Stimulated activated naive B cell treated with anti-CD40 and anti-IgM and Interleukin-4, amounts not matched to agents 10 μg/mL and 1 μg/mL and 100 μg/mL, for 72 hours (primary cell): ENCODE measurements at regions not wholly inside any gene's neighbourhood (a gene's known extent, or its start where the extent isn't known, plus 50 kb on each side); places are given as distances from the start of the nearest gene placed in this dataset.

Experiments
- ATAC-seq, 2 donors: fragments of 150-1000 bp; cut with Tn5 transposase; replicated peaks; 2 replicates each; pipeline ENCODE4 v1.10.0; 2021; ENCODE audit warnings: moderate library complexity in 1 of 2
- DNase-seq: peaks from one replicate; pipeline ENCODE4 v3.0.0; 2021
- H3K27ac Mint-ChIP-seq: one replicate; pipeline ENCODE4 v1.8.0; 2022; ENCODE audit warnings: mild to moderate bottlenecking, mixed read lengths
- H3K27me3 Mint-ChIP-seq, 2 donors: one replicate each; pipeline ENCODE4 v1.8.0; 2022; ENCODE audit warnings: mixed read lengths in 2 of 2
- H3K36me3 Mint-ChIP-seq, 2 donors: one replicate each; pipeline ENCODE4 v1.8.0; 2022; ENCODE audit warnings: mixed read lengths in 2 of 2, mild to moderate bottlenecking in 1 of 2
- H3K4me1 Mint-ChIP-seq, 2 donors: one replicate each; pipeline ENCODE4 v1.8.0; 2022; ENCODE audit warnings: mixed read lengths in 2 of 2, mild to moderate bottlenecking in 1 of 2
- H3K4me3 Mint-ChIP-seq, 2 donors: one replicate each; pipeline ENCODE4 v1.8.0; 2022; ENCODE audit warnings: mild to moderate bottlenecking in 2 of 2, mixed read lengths in 2 of 2, moderate library complexity in 1 of 2
- H3K9me3 Mint-ChIP-seq, 2 donors: one replicate each; pipeline ENCODE4 v1.8.0; 2022; ENCODE audit warnings: mixed read lengths in 2 of 2, mild to moderate bottlenecking in 1 of 2

DNA sequence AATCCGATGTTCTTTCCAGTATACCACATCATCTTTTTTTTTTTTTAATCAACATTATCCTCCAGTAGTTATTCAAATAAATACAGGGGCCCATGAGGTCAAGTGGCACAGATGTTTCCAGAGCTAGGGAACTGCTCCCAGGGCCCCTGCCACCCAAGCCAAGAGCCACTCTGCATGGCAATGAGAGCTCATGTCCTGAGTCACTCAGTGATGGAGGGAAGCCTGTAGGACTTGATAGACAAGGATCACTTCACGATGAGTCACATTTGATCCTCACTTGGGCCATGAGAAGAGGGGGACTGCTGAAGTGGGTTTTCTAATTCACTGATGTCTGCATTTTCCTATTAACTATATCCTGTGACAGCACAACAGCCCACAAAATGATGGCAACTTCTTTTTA, 127.0 kb upstream of the PKDCC start:
- Mint-ChIP-seq H3K36me3 (peaks cover 0 to 2% of the 10 kb centered on the region in 2 donors), H3K27me3 (peaks cover 8 to 20% of the 10 kb centered on the region in 2 donors), H3K4me3 (no peak overlapping the region), H3K4me1 (no peaks in the 10 kb centered on the region), H3K9me3 (peaks cover 5 to 11% of the 10 kb centered on the region in 2 donors), H3K27ac (no peak overlapping the region)
- DNase-seq (no peak), ATAC-seq (no peak)

DNA sequence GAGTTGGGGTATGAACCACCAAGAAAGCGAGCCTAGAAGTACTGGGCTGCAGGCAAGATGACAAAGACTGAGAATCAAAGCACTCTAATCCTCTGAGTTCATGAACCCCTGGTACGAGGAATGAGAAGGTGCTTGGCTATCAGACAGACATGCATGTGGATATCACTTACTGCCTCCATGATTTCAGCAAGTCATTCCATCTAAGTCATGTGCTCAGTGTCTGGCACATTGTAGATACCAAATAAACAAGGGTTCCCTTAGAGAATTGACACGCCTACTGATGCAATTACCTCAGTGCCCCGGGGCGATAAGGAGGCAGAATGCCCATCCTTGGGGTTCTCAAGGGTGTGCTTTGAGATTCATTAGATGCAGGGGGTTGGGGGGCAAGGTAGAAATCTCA, 125.6 kb upstream of the PKDCC start:
- Mint-ChIP-seq H3K36me3 (peaks cover 2 to 6% of the 10 kb centered on the region in 2 donors), H3K27ac (no peak overlapping the region), H3K9me3 (peaks cover 5 to 16% of the 10 kb centered on the region in 2 donors), H3K4me1 (no peaks in the 10 kb centered on the region), H3K4me3 (no peak overlapping the region), H3K27me3 (peaks cover 5 to 13% of the 10 kb centered on the region in 2 donors)
- DNase-seq (no peak), ATAC-seq (no peak)

DNA sequence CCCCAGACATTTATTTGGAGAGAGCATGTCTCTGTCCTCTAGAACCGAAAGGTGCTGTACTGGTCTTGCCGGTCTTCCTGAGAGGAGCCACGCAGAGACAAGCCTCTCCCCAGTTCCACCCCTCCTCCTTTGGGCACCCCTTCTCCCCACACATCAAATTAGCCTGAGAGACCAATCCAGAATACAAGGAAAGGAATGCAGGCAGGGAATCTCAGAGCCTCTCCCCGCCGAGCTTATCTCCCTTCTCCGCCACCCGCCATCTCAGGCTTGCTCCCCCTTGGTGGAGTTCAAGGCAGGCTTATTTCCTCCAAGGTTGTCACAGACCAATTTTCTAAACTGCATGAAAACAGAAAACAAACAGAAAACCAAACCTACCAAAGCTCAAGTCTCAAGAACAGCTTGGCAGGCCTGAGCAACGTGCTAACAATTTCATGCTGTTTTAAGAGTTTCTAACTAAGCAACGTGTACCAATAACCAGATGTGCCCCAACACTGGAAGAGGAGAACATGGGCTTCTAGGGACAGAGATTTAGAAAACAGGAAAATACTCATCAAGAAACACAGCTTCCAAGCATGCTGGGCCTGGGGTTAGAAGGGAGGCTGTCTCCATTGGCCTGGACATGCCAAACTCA, 124.5 kb upstream of the PKDCC start:
- Mint-ChIP-seq H3K27me3 (peaks cover 5 to 23% of the 10 kb centered on the region in 2 donors), H3K27ac (no peak overlapping the region), H3K9me3 (peaks cover 5 to 16% of the 10 kb centered on the region in 2 donors), H3K4me3 (no peak overlapping the region), H3K36me3 (peaks cover 2 to 6% of the 10 kb centered on the region in 2 donors), H3K4me1 (no peaks in the 10 kb centered on the region)
- no peak for ATAC-seq
- no peak for DNase-seq

DNA sequence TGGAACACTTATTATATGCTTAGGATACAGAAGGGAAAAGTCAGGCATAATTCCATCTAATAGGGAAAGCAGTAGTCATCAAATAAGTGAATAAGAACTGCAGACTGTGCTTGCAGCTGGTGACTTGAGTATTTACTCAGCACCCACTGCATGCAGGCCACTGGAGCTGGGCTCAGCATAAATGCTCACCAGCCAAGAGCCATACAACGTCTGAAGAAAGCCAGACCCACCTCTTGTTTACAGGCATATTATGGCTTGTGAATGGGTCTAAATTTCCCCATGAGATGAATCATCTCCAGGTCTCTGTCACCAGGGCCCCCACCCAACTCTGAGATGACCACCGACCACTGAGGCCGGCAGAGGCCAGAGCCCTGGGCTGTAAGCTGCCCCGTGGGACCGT, 123.8 kb upstream of the PKDCC start:
- Mint-ChIP-seq H3K9me3 (peaks cover 5 to 16% of the 10 kb centered on the region in 2 donors), H3K4me1 (no peaks in the 10 kb centered on the region), H3K36me3 (peaks cover 2 to 6% of the 10 kb centered on the region in 2 donors), H3K27ac (no peak overlapping the region), H3K4me3 (no peak overlapping the region), H3K27me3 (peaks cover 5 to 23% of the 10 kb centered on the region in 2 donors)
- DNase-seq (no peak), ATAC-seq (no peak)

DNA sequence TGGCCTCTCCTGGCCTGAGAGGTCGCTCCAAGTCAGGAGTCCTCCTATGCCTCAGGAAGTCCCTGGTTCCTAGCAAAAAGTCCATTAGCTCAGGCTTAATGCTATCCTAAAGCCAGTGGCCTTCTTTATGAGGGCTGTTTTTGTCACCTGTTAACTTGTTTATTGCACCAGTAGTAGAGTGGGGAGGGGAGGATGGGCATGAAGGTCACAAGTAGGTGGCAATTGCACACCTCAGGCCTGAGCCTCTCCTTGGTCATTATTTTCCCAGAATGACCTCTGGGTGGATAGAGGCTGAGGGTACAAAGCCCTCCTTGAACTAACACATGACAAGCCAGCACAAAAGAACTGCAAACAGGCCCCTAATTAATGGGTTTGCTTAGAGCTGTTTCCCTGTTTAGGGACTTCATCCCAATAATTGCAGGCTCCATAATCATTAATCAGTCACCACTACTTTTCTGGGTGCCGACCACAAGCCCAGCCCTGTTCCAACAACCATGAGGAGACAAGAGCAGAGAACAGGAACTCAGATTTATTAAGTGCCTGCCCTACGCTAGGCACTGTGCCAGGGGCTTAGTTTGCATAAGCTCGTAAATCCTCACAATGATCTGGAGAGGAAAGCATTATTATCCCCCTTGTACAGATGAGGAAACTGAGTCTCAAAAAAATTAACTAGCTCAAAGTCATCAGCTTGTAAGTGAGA, 123.0 kb upstream of the PKDCC start:
- Mint-ChIP-seq H3K4me1 (no peaks in the 10 kb centered on the region), H3K9me3 (peaks cover 5 to 16% of the 10 kb centered on the region in 2 donors), H3K27me3 (peaks cover 5 to 23% of the 10 kb centered on the region in 2 donors), H3K27ac (no peak overlapping the region), H3K4me3 (no peak overlapping the region), H3K36me3 (peaks cover 2 to 6% of the 10 kb centered on the region in 2 donors)
- ATAC-seq (no peak), DNase-seq (no peak)

DNA sequence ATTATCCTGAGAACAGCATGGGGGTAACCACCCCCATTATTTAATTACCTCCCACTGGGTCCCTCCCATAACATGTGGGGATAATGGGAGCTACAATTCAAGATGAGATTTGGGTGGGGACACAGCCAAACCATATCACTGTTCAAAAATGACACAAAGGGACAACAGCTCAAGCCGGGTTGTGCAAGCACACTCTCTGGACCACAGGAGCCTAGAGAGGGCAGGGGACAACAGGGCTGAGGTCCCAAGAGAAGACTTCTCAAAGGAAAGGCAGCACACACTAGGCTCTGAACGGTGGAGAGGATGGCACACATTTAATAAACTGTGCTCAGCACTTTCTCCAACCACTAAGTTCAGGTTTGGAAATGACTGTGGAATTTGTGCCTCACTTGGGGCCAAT, 122.1 kb upstream of the PKDCC start:
- no peak for ATAC-seq
- no peak overlapping the region for H3K4me3 Mint-ChIP-seq
- H3K27ac Mint-ChIP-seq, result no peak overlapping the region
- H3K36me3 Mint-ChIP-seq, result peaks cover 2 to 6% of the 10 kb centered on the region in 2 donors
- H3K4me1 Mint-ChIP-seq, result no peaks in the 10 kb centered on the region
- peaks cover 5 to 23% of the 10 kb centered on the region in 2 donors for H3K27me3 Mint-ChIP-seq
- no peak for DNase-seq
- peaks cover 5 to 16% of the 10 kb centered on the region in 2 donors for H3K9me3 Mint-ChIP-seq

DNA sequence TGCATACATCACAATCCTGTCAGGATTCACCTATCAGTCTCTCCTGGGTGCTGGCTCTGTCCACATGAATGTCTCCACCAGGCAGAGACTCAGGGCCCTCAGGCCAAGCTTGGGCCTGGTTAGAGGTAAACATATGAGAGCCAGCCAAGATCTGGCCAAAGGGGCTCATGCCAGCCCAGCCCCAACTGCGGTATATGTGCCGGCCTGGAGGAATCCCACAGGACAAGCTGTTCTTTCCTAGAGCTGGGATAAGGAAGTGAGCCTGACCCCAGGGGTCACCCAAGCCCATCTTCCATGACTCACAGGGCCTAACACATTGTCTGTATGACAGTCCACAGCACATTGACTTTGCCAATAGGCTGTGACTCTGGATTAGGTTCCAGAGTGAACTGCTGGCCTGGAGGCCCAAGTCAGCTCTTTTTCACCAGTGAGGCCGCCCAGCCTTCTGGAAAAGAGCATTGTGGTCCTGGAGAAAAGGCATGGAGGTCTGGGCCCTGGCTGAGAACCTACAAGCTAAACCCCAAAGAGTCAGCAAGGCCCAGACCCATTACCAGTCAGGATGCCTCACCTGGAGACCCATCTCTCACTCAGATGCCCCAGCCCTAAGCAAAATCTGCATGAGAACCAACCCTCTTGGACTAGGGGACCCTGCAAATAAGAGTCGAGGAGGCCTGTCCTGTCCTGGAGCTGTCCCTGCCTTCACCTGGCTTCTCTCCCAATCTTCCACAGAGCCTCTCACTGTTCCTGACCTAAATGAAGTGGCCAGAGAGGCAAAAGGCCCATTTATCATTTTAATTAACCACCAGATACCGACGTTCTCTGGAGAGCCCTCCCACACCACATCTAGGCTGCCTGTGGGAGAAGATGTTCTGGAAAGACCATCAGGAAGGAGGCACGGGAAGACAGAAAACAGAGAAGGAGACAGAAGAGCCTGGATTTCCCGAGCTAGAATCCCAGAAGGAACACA, 120.9 kb upstream of the PKDCC start:
- H3K27me3 Mint-ChIP-seq, result peaks cover 5 to 16% of the 10 kb centered on the region in 2 donors
- H3K27ac Mint-ChIP-seq, result no peak overlapping the region
- peaks cover 2 to 6% of the 10 kb centered on the region in 2 donors for H3K36me3 Mint-ChIP-seq
- ATAC-seq (no peak), DNase-seq (no peak)
- H3K9me3 Mint-ChIP-seq, result peaks cover 5 to 16% of the 10 kb centered on the region in 2 donors
- H3K4me1 Mint-ChIP-seq, result no peaks in the 10 kb centered on the region
- H3K4me3 Mint-ChIP-seq, result no peak overlapping the region

DNA sequence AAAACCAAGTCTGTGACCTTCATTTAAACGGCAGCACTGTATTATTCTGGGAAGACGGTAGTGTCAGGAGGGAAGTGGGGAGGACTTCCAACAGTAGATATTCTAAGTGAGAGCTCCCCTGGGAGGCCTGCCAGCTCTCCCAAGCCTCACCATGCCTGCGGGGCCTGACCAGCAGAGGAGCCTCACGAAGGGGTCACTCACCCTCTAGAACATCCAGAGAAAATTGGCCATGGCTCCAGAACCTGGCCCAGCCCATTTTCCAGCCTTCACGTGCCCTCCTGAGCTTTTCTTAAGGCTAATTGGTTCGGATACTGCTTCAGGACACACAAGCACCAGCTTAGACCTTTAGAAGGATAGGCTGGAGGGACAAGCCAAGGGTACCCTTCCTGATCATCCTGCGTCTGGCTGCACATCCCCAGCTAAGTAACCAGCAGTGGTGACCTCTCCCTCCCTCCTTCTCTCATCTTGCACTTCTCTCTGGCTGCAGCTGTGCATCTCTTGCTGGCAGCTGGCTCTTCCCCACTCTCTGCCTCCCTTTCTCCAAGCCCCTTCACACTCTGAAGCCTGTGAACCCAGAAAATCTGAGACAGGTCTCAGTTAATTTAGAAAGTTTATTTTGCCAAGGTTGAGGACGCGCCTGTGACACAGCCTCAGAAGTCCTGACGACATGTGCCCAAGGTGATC, 120.1 kb upstream of the PKDCC start:
- Mint-ChIP-seq H3K4me1 (no peaks in the 10 kb centered on the region), H3K4me3 (no peak overlapping the region), H3K27me3 (peaks cover 11 to 20% of the 10 kb centered on the region in 2 donors), H3K36me3 (peaks cover 2 to 6% of the 10 kb centered on the region in 2 donors), H3K27ac (no peak overlapping the region), H3K9me3 (peaks cover 5 to 16% of the 10 kb centered on the region in 2 donors)
- ATAC-seq (no peak), DNase-seq (no peak)

DNA sequence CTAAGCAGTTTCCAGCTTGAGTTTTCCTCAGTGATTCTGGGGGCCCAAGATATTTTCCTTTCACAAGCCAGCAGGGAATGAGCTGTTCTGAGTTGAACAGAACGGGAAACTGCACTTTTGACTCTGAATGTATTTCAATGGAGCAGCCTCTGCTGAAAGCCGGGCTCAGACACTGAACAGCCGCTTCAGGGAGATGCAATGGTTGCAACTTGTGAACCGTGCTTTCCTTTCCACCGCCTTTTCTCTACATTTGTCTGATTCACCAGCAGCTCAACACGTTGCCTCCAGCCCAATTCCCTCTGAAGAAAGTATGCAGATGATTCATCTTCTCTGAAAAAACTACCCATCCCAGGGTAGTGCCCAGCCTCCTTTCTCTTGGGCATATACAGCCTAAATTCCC, 119.3 kb upstream of the PKDCC start:
- no peak overlapping the region for H3K27ac Mint-ChIP-seq
- DNase-seq (no peak), ATAC-seq (no peak)
- H3K9me3 Mint-ChIP-seq, result peaks cover 5 to 16% of the 10 kb centered on the region in 2 donors
- no peak overlapping the region for H3K4me3 Mint-ChIP-seq
- H3K27me3 Mint-ChIP-seq, result peaks cover 7 to 23% of the 10 kb centered on the region in 2 donors
- peaks cover 2 to 6% of the 10 kb centered on the region in 2 donors for H3K36me3 Mint-ChIP-seq
- no peaks in the 10 kb centered on the region for H3K4me1 Mint-ChIP-seq

DNA sequence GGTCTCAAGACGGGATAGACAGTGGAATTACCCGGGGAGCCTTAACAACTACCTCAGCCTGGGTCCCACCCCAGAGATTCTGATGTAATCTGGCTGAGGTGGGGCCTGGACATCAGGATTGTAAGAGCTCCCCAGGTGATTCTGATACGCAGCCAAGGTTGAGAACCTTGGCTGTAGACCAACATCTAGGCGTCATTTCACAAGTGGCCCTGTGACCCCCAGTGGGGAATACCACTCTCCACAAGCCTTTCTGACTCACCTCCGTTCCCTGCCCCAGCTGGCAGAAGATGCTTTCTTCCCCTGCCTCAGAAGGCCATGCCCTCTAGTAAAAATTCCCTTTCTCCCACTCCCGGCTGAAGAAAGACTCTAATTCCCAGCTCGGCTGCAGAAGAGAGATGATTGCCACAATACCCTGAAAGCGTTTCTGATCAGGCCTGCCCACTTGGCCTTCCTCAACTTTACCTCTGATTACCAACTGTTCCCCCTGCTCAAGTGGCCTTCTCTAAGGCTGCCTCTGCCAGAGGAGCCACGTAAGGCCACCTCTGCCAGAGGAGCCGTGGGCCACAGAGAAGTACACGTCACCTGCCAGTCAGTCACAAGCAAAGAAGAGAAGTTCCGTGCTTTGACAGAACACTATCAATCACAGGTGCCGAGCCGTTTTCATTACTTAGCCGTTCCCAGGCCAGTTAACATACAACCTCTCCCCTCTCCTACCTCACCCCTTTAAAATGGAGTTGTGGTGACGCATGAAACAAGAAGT, 116.8 kb upstream of the PKDCC start:
- ATAC-seq (no peak), DNase-seq (no peak)
- Mint-ChIP-seq H3K4me3 (no peak overlapping the region), H3K9me3 (peaks cover 0 to 2% of the 10 kb centered on the region in 2 donors), H3K36me3 (peaks cover 0 to 6% of the 10 kb centered on the region in 2 donors), H3K27ac (no peak overlapping the region), H3K27me3 (peaks cover 11 to 28% of the 10 kb centered on the region in 2 donors), H3K4me1 (no peaks in the 10 kb centered on the region)

DNA sequence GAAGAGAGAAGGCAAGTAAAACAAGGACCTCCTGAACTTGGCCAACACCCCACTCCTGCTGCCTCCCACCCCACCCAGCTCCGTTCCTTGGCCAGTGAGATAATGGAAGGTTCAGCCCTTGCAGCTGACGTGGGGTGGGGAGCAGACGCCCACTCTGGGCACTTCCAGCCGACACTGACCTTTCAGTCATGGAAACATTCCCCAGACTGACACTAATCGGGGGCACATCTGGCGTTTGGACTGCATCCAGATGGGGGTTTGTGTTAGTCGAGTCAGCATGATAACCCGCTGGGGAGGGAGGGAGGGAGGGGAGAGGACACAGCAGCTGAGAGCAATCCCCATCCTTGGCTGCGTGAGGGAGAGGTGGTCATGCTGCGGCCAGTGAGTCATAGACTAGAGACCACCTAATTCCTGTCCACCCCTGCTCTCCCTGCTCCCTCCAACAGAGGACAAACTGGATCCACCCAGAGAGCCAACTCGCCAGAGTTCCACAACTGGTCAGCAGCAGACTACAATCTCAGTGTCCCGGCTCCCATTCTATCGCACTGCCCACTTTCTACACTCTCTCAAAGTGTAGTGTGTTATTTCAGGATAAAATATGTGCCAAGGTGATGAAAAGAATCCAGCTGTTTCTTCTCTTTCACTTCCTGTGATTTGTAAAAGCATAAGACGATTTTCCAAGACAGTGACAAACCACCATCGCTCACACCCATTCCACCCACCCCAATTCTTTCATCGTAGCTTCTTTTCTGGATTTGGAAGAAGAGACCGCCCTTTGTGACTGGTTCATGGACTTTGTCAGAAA, 115.4 kb upstream of the PKDCC start:
- ATAC-seq (no peak), DNase-seq (no peak)
- Mint-ChIP-seq H3K27me3 (peaks cover 15 to 23% of the 10 kb centered on the region in 2 donors), H3K4me1 (no peaks in the 10 kb centered on the region), H3K9me3 (no peaks in the 10 kb centered on the region), H3K4me3 (no peak overlapping the region), H3K27ac (no peak overlapping the region), H3K36me3 (no peaks in the 10 kb centered on the region)

DNA sequence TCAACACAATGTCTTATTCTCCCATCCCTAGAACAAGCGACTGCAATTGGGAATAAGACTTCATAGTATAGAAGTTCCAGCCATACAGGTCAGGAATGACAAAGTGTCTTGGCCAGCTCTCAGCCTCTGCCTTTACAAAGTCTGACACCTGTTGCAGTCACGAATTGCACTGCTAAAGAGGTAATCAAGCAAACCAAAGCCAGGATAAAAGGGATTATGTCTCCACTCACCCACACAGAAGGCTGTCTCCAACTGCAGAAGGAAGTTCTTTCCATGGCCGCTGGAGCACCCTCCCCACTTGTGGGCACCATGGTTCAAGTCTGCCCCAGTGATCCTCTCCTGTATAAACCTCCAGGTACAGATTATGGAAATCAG, 114.8 kb upstream of the PKDCC start:
- H3K36me3 Mint-ChIP-seq, result no peaks in the 10 kb centered on the region
- DNase-seq (no peak), ATAC-seq (no peak)
- no peaks in the 10 kb centered on the region for H3K9me3 Mint-ChIP-seq
- no peaks in the 10 kb centered on the region for H3K4me1 Mint-ChIP-seq
- no peak overlapping the region for H3K4me3 Mint-ChIP-seq
- H3K27ac Mint-ChIP-seq, result no peak overlapping the region
- peaks cover 15 to 17% of the 10 kb centered on the region in 2 donors for H3K27me3 Mint-ChIP-seq
